DND-41 (cell line): ENCODE measurements at regions not wholly inside any gene's neighbourhood (a gene's known extent, or its start where the extent isn't known, plus 50 kb on each side); places are given as distances from the start of the nearest gene placed in this dataset.

Experiments
- CTCF ChIP-seq: IDR thresholded peaks from 2 replicates; pipeline ENCODE4 v1.5.1; 2012; ENCODE audit warnings: borderline replicate concordance, low read length, moderate library complexity, mild to moderate bottlenecking; ENCODE audit not compliant: poor library complexity, severe bottlenecking; ENCODE audit errors: extremely low read depth
- EZH2 ChIP-seq: IDR thresholded peaks from 3 replicates; pipeline ENCODE4 v1.6.1; 2012; ENCODE audit warnings: borderline replicate concordance, low read depth, mild to moderate bottlenecking, moderate library complexity, low read length, inconsistent platforms; ENCODE audit not compliant: severe bottlenecking

- TF ChIP-seq CTCF (no peak), EZH2 (no peak)
These were observed 207.6 kb upstream of the MAMLD1 start for GRCh38 chrX:150155436-150156035.
